ENCODE measurements at regions not wholly inside any gene's neighbourhood (a gene's known extent, or its start where the extent isn't known, plus 50 kb on each side); places are given as distances from the start of the nearest gene placed in this dataset.

- H3K9me3 ChIP-seq, result peaks cover 0 to 3% of the 10 kb centered on the region in 2 donors
- no peaks in the 10 kb centered on the region for H3K27me3 ChIP-seq
- intact Hi-C loops (cut with DNase I; ENCODE audit: low total_unique reads), result no loop called here
- H3K36me3 ChIP-seq, result no peaks in the 10 kb centered on the region
- WGBS, 2 donors (ENCODE audit: low coverage in 1 of 2), result 89 to 92% methylated on average over 1 of the region's 1 CpG
- TF ChIP-seq POLR2AphosphoS5 (IDR thresholded peaks at IDR 0.05) (no peak), EP300 (IDR thresholded peaks at IDR 0.05; ENCODE audit: low read depth) (no peak), CTCF (IDR thresholded peaks at IDR 0.05) (no peak), POLR2A (IDR thresholded peaks at IDR 0.05) (no peak)
- no peak overlapping the region for H3K4me3 ChIP-seq
- no peaks in the 10 kb centered on the region for H3K4me1 ChIP-seq
- in situ Hi-C loops (cut with MboI; ENCODE audit: low pct_ligation_motif_present in 1 of 4, low pct_unique_long_range_greater_than_20kb in 1 of 4, low sequenced_read_pairs in 3 of 4), result no loop called here
- DNase-seq, result no peak
- H3K27ac ChIP-seq, result no peak overlapping the region
Observed at GRCh38 chr5:86763929-86764328, 146.2 kb downstream of the COX7C start.

- in situ Hi-C loops (cut with MboI; ENCODE audit: low pct_ligation_motif_present in 1 of 4, low pct_unique_long_range_greater_than_20kb in 1 of 4, low sequenced_read_pairs in 3 of 4) (no loop called here), intact Hi-C loops (cut with DNase I; ENCODE audit: low total_unique reads) (no loop called here)
- WGBS, 2 donors (ENCODE audit: low coverage in 1 of 2), result 62 to 75% methylated on average over 2 to 3 of the region's 3 CpGs
- Histone ChIP-seq H3K9me3 (peaks cover 0 to 3% of the 10 kb centered on the region in 2 donors), H3K27me3 (no peaks in the 10 kb centered on the region), H3K27ac (no peak overlapping the region), H3K4me1 (no peaks in the 10 kb centered on the region), H3K36me3 (no peaks in the 10 kb centered on the region), H3K4me3 (no peak overlapping the region)
- no peak for DNase-seq
- no peak for TF ChIP-seq POLR2AphosphoS5 (IDR thresholded peaks at IDR 0.05)
- no peak for TF ChIP-seq CTCF (IDR thresholded peaks at IDR 0.05)
- no peak for TF ChIP-seq POLR2A (IDR thresholded peaks at IDR 0.05)
- TF ChIP-seq EP300 (IDR thresholded peaks at IDR 0.05; ENCODE audit: low read depth), result no peak
Observed at GRCh38 chr5:86765778-86766502, 148.2 kb downstream of the COX7C start.

DNA sequence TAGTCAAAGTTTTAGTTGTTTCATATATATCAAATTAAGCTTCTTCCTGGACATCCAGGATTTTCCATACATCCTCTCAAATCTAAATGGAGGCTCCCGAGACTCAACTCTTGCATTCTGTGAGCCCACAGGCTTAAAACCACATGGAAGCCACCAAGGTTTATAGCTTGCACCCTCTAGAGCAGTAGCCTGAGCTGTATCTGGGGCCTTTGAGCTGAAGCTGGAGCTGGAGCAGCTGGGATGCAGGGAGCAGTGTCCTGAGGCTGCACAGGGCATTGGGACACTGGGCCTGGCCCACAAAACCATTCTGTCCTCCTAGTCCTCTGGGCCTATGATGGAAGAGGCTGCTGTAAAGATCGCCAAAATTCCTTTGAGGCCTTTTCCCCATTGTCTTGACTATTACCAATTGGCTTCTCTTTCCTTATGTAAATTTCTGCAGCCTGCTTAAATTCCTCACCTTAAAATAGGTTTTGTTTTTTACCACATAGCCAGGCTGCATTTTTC, 151.0 kb downstream of the COX7C start:
- no peak overlapping the region for H3K27ac ChIP-seq
- H3K9me3 ChIP-seq, result peaks cover 0 to 3% of the 10 kb centered on the region in 2 donors
- no peaks in the 10 kb centered on the region for H3K4me1 ChIP-seq
- TF ChIP-seq EP300 (IDR thresholded peaks at IDR 0.05; ENCODE audit: low read depth) (no peak), CTCF (IDR thresholded peaks at IDR 0.05) (no peak), POLR2AphosphoS5 (IDR thresholded peaks at IDR 0.05) (no peak), POLR2A (IDR thresholded peaks at IDR 0.05) (no peak)
- intact Hi-C loops (cut with DNase I; ENCODE audit: low total_unique reads) (no loop called here), in situ Hi-C loops (cut with MboI; ENCODE audit: low pct_ligation_motif_present in 1 of 4, low pct_unique_long_range_greater_than_20kb in 1 of 4, low sequenced_read_pairs in 3 of 4) (no loop called here)
- no peaks in the 10 kb centered on the region for H3K27me3 ChIP-seq
- H3K4me3 ChIP-seq, result no peak overlapping the region
- 60 to 86% methylated on average over 1 to 2 of the region's 2 CpGs for WGBS, 2 donors (ENCODE audit: low coverage in 1 of 2)
- no peak for DNase-seq
- H3K36me3 ChIP-seq, result no peaks in the 10 kb centered on the region

DNA sequence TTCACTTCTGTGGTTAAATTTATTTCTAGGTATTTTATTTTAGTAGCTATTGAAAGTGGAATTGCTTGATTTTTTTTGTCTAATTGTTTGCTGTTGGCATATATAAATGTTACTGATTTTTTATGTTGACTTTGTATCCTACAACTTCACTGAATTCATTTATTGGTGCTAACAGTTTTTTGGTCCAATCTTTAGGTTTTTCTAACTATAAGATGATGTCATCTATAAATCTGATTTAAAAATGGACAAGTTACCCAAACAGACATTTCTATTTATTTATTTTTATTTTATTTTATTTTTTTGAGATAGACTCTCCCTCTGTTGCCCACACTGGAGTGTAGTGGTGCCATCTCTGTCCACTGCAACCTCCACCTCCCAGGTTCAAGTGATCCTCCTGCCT, 162.3 kb downstream of the COX7C start:
- intact Hi-C loops (cut with DNase I; ENCODE audit: low total_unique reads), result no loop called here
- in situ Hi-C loops (cut with MboI; ENCODE audit: low pct_ligation_motif_present in 1 of 4, low pct_unique_long_range_greater_than_20kb in 1 of 4, low sequenced_read_pairs in 3 of 4), result no loop called here
- H3K9me3 ChIP-seq, result no peaks in the 10 kb centered on the region

More for the DNA sequence above, 162.3 kb downstream of the COX7C start:
- H3K27me3 ChIP-seq, result no peaks in the 10 kb centered on the region
- H3K27ac ChIP-seq, result no peak overlapping the region
- no peak overlapping the region for H3K4me3 ChIP-seq
- H3K4me1 ChIP-seq, result no peaks in the 10 kb centered on the region
- DNase-seq, result no peak
- TF ChIP-seq POLR2A (IDR thresholded peaks at IDR 0.05) (no peak), EP300 (IDR thresholded peaks at IDR 0.05; ENCODE audit: low read depth) (no peak), CTCF (IDR thresholded peaks at IDR 0.05) (no peak), POLR2AphosphoS5 (IDR thresholded peaks at IDR 0.05) (no peak)
- no peaks in the 10 kb centered on the region for H3K36me3 ChIP-seq
